AG04450 (cell line): ENCODE measurements at regions not wholly inside any gene's neighbourhood (a gene's known extent, or its start where the extent isn't known, plus 50 kb on each side); places are given as distances from the start of the nearest gene placed in this dataset.

ENCODE experiments used
- CTCF ChIA-PET: fragments of 300-600, 350-600 bp; formaldehyde crosslinking; extraction: SDS; loops from one replicate; lab custom pipeline; 2022; ENCODE audit warnings: antibody characterized with exemption, inconsistent platforms; lab: Charles Lee
- POLR2A ChIA-PET: fragments of 350-600 bp; formaldehyde crosslinking; extraction: SDS; loops from one replicate; lab custom pipeline; 2021; ENCODE audit warnings: antibody characterized with exemption, inconsistent platforms; lab: Yijun Ruan, JAX
- DNase-seq: peaks from one replicate; pipeline ENCODE4 v3.0.0-alpha.2; 2011; ENCODE audit warnings: low read depth, low spot score
- H3K27ac ChIP-seq: one replicate; pipeline ENCODE4 v1.5.1; 2012; ENCODE audit warnings: low read depth, low read length, control low read depth
- H3K27me3 ChIP-seq: one replicate; pipeline ENCODE4 v1.6.0; 2012; ENCODE audit warnings: low read length; ENCODE audit not compliant: control insufficient read depth, insufficient read depth
- H3K4me3 ChIP-seq: 2 replicates; pipeline ENCODE4 v1.5.1; 2011; ENCODE audit warnings: mild to moderate bottlenecking, low read depth, low read length, control low read depth
- H3K9me3 ChIP-seq: 2 replicates; pipeline ENCODE4 v1.5.1; 2012; ENCODE audit warnings: low read length; ENCODE audit not compliant: control insufficient read depth, insufficient read depth
- TF ChIP-seq, protein P1 (sequence below): IDR thresholded peaks from 2 replicates; pipeline ENCODE4 v1.5.1; 2011; ENCODE audit warnings: low read depth, low read length, control low read depth, inconsistent platforms

DNA sequence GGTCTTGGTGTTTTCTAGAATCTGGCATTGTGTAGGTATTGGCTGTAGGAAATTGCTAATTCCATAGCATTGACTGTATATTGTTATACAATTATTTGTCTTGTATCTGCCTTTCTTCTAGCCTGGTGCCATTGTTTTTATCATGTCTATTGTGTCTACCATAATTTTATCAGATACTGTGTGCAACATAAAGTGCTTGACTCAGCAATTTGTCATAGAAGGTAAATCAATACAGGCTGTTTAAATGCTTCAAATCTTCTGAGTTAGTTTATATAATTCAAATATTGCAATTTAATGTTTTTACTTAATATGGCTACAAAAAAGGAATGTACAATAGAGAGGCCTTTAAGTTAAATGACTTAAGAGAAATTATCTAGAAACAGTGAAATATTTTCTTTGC lies 263.3 kb upstream of the UGT8 start:
- ChIA-PET CTCF (no interaction called here), POLR2A (no interaction called here)
- Histone ChIP-seq H3K27me3 (no peaks in the 10 kb centered on the region), H3K27ac (no peak overlapping the region), H3K4me3 (no peak overlapping the region), H3K9me3 (no peaks in the 10 kb centered on the region)
- TF ChIP-seq, protein P1, sequence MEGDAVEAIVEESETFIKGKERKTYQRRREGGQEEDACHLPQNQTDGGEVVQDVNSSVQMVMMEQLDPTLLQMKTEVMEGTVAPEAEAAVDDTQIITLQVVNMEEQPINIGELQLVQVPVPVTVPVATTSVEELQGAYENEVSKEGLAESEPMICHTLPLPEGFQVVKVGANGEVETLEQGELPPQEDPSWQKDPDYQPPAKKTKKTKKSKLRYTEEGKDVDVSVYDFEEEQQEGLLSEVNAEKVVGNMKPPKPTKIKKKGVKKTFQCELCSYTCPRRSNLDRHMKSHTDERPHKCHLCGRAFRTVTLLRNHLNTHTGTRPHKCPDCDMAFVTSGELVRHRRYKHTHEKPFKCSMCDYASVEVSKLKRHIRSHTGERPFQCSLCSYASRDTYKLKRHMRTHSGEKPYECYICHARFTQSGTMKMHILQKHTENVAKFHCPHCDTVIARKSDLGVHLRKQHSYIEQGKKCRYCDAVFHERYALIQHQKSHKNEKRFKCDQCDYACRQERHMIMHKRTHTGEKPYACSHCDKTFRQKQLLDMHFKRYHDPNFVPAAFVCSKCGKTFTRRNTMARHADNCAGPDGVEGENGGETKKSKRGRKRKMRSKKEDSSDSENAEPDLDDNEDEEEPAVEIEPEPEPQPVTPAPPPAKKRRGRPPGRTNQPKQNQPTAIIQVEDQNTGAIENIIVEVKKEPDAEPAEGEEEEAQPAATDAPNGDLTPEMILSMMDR, result no peak
- no peak for DNase-seq

DNA sequence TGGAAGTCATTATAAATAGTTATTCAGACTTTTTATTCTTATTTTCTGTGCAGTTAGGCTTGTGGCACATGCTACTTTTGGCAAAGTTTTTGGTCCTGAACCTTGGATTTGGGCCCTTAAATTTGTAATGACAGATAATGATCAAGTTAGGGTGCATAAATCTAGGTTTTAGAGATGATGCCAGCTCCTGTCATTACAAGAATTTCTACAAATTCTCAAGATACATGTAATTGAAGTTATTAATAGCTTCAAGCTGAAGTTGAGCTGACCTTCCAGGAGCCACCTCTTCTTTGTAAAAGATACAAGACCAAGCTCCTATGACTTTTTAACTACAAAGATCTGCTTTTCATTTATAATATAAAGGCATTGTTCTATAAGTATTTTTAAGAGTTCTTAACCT lies 255.6 kb upstream of the UGT8 start:
- CTCF ChIA-PET, result interaction anchor here (0.8 to 2.2 kb wide), 3 partner anchors 34 to 162 kb away, joined by 3 to 6 read pairs (median 3); no protein-coding TSS in a partner anchor
- TF ChIP-seq, protein P1, result no peak
- H3K27ac ChIP-seq, result no peak overlapping the region
- POLR2A ChIA-PET, result no interaction called here
- no peak overlapping the region for H3K4me3 ChIP-seq
- H3K9me3 ChIP-seq, result no peaks in the 10 kb centered on the region
- DNase-seq, result no peak
- H3K27me3 ChIP-seq, result no peaks in the 10 kb centered on the region

DNA sequence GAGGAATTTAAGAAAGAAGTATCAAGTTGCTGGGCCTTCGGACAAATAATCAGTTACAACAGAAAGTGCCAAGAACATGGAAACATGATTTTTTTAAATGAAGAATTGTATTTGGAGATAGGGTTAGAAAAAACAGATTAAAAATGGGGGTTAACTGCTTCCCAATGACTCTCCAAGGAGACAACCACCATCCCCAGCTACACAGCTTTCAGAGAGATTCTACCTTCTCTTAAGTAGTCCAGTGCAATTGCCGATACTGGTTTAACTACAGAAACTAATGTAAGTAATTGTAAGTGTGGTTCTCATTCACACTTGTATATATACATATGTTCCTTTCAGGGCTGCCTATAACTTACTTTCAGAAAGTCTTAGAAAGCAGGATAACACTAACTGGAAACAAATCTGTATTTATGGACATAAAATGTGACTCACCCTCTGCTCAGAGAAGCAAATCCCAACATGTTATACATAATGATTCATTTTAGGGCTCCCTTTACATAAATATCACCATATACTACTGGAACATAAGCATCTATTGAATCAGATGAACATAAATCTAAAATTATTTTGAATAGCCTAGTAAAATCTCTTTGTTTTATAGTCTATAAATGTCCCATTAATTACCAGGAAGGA lies 248.9 kb upstream of the UGT8 start:
- H3K27me3 ChIP-seq, result no peaks in the 10 kb centered on the region
- ChIA-PET POLR2A (no interaction called here), CTCF (interaction anchor here (1.2 kb wide), 1 partner anchor 802 kb away, joined by 6 read pairs; no protein-coding TSS in a partner anchor)
- H3K27ac ChIP-seq, result no peak overlapping the region
- TF ChIP-seq, protein P1, result no peak
- peak; percentile 16 for DNase-seq
- no peak overlapping the region for H3K4me3 ChIP-seq
- no peaks in the 10 kb centered on the region for H3K9me3 ChIP-seq

DNA sequence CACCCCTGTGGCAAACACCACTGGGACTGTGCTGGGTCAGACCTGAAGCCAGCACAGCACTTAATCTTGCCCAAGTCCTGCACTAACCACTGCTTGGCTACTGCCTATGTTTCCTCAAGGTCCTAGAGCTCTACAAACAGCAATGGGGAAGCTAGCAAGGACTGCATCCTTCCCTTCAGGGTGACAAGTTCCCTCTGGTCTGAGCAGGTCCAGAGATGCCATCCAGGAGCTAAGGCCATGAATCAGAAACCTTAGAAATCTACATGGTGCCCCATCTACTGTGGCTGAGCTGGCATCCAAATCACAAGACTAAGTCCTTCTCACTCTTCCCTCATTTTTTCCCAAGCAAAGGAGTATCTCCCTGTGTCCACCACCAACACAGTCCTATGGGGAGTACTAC lies 239.7 kb upstream of the UGT8 start:
- TF ChIP-seq, protein P1, result no peak
- POLR2A ChIA-PET, result no interaction called here
- Histone ChIP-seq H3K9me3 (no peaks in the 10 kb centered on the region), H3K27ac (peak overlapping the region; percentile 2), H3K27me3 (no peaks in the 10 kb centered on the region), H3K4me3 (no peak overlapping the region)
- CTCF ChIA-PET, result interaction anchor here (0.6 kb wide), 1 partner anchor 8 kb away, joined by 3 read pairs; no protein-coding TSS in a partner anchor
- no peak for DNase-seq

DNA sequence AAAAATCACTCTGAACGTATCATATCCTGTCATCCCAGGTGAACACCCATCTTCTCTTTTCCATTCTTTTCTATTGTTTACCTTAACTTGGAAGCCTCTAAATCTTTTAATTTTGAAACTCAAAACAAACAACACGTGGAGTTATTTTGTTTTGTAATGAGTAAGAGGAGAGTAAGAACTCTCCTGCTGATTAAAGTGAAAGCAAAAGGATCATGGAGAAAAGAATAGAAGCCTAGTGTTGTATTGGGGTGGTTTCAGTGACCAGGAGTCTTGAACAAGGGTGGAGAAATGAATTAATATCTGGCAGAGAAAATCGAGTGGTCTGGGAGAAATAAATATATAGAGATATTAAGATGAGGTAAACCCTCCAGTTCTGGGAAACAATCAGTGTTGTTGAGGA lies 237.4 kb upstream of the UGT8 start:
- no peak for DNase-seq
- no peak overlapping the region for H3K4me3 ChIP-seq
- no peak overlapping the region for H3K27ac ChIP-seq
- no peaks in the 10 kb centered on the region for H3K9me3 ChIP-seq
- TF ChIP-seq, protein P1, result no peak
- POLR2A ChIA-PET, result no interaction called here
- H3K27me3 ChIP-seq, result no peaks in the 10 kb centered on the region
- CTCF ChIA-PET, result no interaction called here
